NCI-H460 (cell line): ENCODE measurements at regions not wholly inside any gene's neighbourhood (a gene's known extent, or its start where the extent isn't known, plus 50 kb on each side); places are given as distances from the start of the nearest gene placed in this dataset.

Experiments
- DNase-seq: peaks from one replicate; pipeline ENCODE4 v3.0.0-alpha.2; 2016; ENCODE audit warnings: low read depth; ENCODE audit errors: extremely low read depth

- DNase-seq: no peak
These were observed 167.1 kb downstream of the ZBTB18 start for GRCh38 chr1:244218220-244218619.

- no peak for DNase-seq
These were observed 168.1 kb downstream of the ZBTB18 start for GRCh38 chr1:244219149-244219548.

GRCh38 chr1:244219802-244220201 is 168.7 kb downstream of the ZBTB18 start:
- no peak for DNase-seq

- DNase-seq: no peak
These were observed 169.3 kb downstream of the ZBTB18 start for GRCh38 chr1:244220410-244220809.

GRCh38 chr1:244221991-244222390 is 170.9 kb downstream of the ZBTB18 start:
- no peak for DNase-seq

- DNase-seq: no peak
These were observed 173.7 kb downstream of the ZBTB18 start for GRCh38 chr1:244224487-244225430.

- no peak for DNase-seq
These were observed 175.4 kb downstream of the ZBTB18 start for GRCh38 chr1:244226435-244226834.

- DNase-seq: no peak
These were observed 179.4 kb downstream of the ZBTB18 start for GRCh38 chr1:244230470-244230869.

- no peak for DNase-seq
These were observed 180.1 kb downstream of the ZBTB18 start for GRCh38 chr1:244231193-244231571.

GRCh38 chr1:244231572-244232315 is 180.7 kb downstream of the ZBTB18 start:
- peak; percentile 34 for DNase-seq

- no peak for DNase-seq
These were observed 183.0 kb downstream of the ZBTB18 start for GRCh38 chr1:244234009-244234643.

- DNase-seq: no peak
These were observed 184.1 kb downstream of the ZBTB18 start for GRCh38 chr1:244235157-244235556.

GRCh38 chr1:244236101-244236500 is 185.0 kb downstream of the ZBTB18 start:
- DNase-seq: no peak

- DNase-seq: no peak
These were observed 185.6 kb downstream of the ZBTB18 start for GRCh38 chr1:244236721-244237120.

GRCh38 chr1:244237445-244237844 is 186.4 kb downstream of the ZBTB18 start:
- DNase-seq: no peak

- no peak for DNase-seq
These were observed 188.2 kb downstream of the ZBTB18 start for GRCh38 chr1:244239261-244239770.

- DNase-seq: no peak
These were observed 190.4 kb downstream of the ZBTB18 start for GRCh38 chr1:244241438-244241837.

- DNase-seq: no peak
These were observed 191.4 kb downstream of the ZBTB18 start for GRCh38 chr1:244242446-244242845.

GRCh38 chr1:244246334-244246733 is 195.3 kb downstream of the ZBTB18 start:
- DNase-seq: no peak

GRCh38 chr1:244248426-244248825 is 197.3 kb downstream of the ZBTB18 start:
- DNase-seq: no peak

GRCh38 chr1:244252211-244252610 is 199.5 kb downstream of the ADSS2 start:
- DNase-seq: no peak
